SK-N-MC (cell line): ENCODE measurements at regions not wholly inside any gene's neighbourhood (a gene's known extent, or its start where the extent isn't known, plus 50 kb on each side); places are given as distances from the start of the nearest gene placed in this dataset.

Experiments
- DNase-seq: peaks from one replicate; pipeline ENCODE4 v3.0.0-alpha.2; 2011; ENCODE audit warnings: low read depth, low spot score
- H3K27ac ChIP-seq: fragments of 200-600 bp; sonication (generic); 2 replicates; pipeline ENCODE4 v1.5.1; 2016; ENCODE audit warnings: mixed run types
- H3K36me3 ChIP-seq: fragments of 200-600 bp; sonication (generic); 2 replicates; pipeline ENCODE4 v1.6.1; 2017; ENCODE audit warnings: antibody characterized with exemption, low read length, mixed read lengths; ENCODE audit not compliant: insufficient read depth
- H3K4me3 ChIP-seq: fragments of 200-600 bp; sonication (generic); 2 replicates; pipeline ENCODE4 v1.5.1; 2016
- H3K9ac ChIP-seq: fragments of 200-600 bp; sonication (generic); 2 replicates; pipeline ENCODE4 v1.8.0; 2017; ENCODE audit warnings: mixed run types, mixed read lengths; ENCODE audit not compliant: insufficient read length
- H3K9me3 ChIP-seq: fragments of 200-600 bp; sonication (generic); 2 replicates; pipeline ENCODE4 v1.6.1; 2017; ENCODE audit warnings: low read depth, mild to moderate bottlenecking, antibody characterized with exemption, low read length, moderate library complexity, mixed read lengths
- EZH2 ChIP-seq: fragments of 200-600 bp; sonication (generic); IDR thresholded peaks from one replicate; pipeline ENCODE4 v1.6.1; 2017; ENCODE audit warnings: antibody characterized with exemption
- FOXP2 ChIP-seq: optimal IDR thresholded peaks from 2 replicates; pipeline ENCODE3; 2011; ENCODE audit warnings: mild to moderate bottlenecking, moderate library complexity; ENCODE audit not compliant: insufficient read depth; ENCODE audit errors: extremely low read length, control extremely low read depth
- POLR2AphosphoS5 ChIP-seq: IDR thresholded peaks from 2 replicates; pipeline ENCODE4 v1.6.1; 2012; ENCODE audit warnings: mild to moderate bottlenecking, low read depth, low read length, borderline replicate concordance

- TF ChIP-seq POLR2AphosphoS5 = no peak
- TF ChIP-seq EZH2 = no peak
- TF ChIP-seq FOXP2 = no peak
- no peak for DNase-seq
- Histone ChIP-seq H3K9ac (no peak overlapping the region), H3K9me3 (no peaks in the 10 kb centered on the region), H3K4me3 (no peak overlapping the region), H3K27ac (no peak overlapping the region), H3K36me3 (no peaks in the 10 kb centered on the region)
Observed at GRCh38 chr18:72651033-72651432, 106.9 kb upstream of the CBLN2 start.

- Histone ChIP-seq H3K36me3 (no peaks in the 10 kb centered on the region), H3K9me3 (no peaks in the 10 kb centered on the region), H3K4me3 (no peak overlapping the region), H3K9ac (no peak overlapping the region), H3K27ac (no peak overlapping the region)
- DNase-seq = no peak
- no peak for TF ChIP-seq POLR2AphosphoS5
- no peak for TF ChIP-seq EZH2
- TF ChIP-seq FOXP2 = no peak
Observed at GRCh38 chr18:72648481-72648960, 104.4 kb upstream of the CBLN2 start.

- no peak for DNase-seq
- Histone ChIP-seq H3K27ac (no peak overlapping the region), H3K9me3 (no peaks in the 10 kb centered on the region), H3K36me3 (no peaks in the 10 kb centered on the region), H3K4me3 (no peak overlapping the region), H3K9ac (no peak overlapping the region)
- TF ChIP-seq EZH2 (no peak), FOXP2 (no peak), POLR2AphosphoS5 (no peak)
Observed at GRCh38 chr18:72648079-72648478, 103.9 kb upstream of the CBLN2 start.

- no peak overlapping the region for H3K4me3 ChIP-seq
- TF ChIP-seq FOXP2 = no peak
- no peak for TF ChIP-seq EZH2
- no peak for TF ChIP-seq POLR2AphosphoS5
- H3K9ac ChIP-seq = no peak overlapping the region
- no peak for DNase-seq
- H3K27ac ChIP-seq = no peak overlapping the region
- H3K36me3 ChIP-seq = no peaks in the 10 kb centered on the region
- H3K9me3 ChIP-seq = no peaks in the 10 kb centered on the region
Observed at GRCh38 chr18:72640557-72640956, 96.4 kb upstream of the CBLN2 start.

GRCh38 chr18:72638376-72638775 is 94.2 kb upstream of the CBLN2 start:
- TF ChIP-seq POLR2AphosphoS5 (no peak), FOXP2 (no peak), EZH2 (no peak)
- no peak for DNase-seq
- no peaks in the 10 kb centered on the region for H3K36me3 ChIP-seq
- H3K9me3 ChIP-seq = no peaks in the 10 kb centered on the region
- no peak overlapping the region for H3K27ac ChIP-seq
- no peak overlapping the region for H3K4me3 ChIP-seq
- no peak overlapping the region for H3K9ac ChIP-seq

GRCh38 chr18:72637721-72638120 is 93.6 kb upstream of the CBLN2 start:
- no peak for DNase-seq
- no peak overlapping the region for H3K9ac ChIP-seq
- H3K4me3 ChIP-seq = no peak overlapping the region
- H3K36me3 ChIP-seq = no peaks in the 10 kb centered on the region
- no peak overlapping the region for H3K27ac ChIP-seq
- no peak for TF ChIP-seq FOXP2
- TF ChIP-seq POLR2AphosphoS5 = no peak
- TF ChIP-seq EZH2 = no peak
- H3K9me3 ChIP-seq = no peaks in the 10 kb centered on the region

GRCh38 chr18:72637299-72637698 is 93.2 kb upstream of the CBLN2 start:
- Histone ChIP-seq H3K9ac (no peak overlapping the region), H3K36me3 (no peaks in the 10 kb centered on the region), H3K27ac (no peak overlapping the region), H3K9me3 (no peaks in the 10 kb centered on the region), H3K4me3 (no peak overlapping the region)
- no peak for DNase-seq
- no peak for TF ChIP-seq EZH2
- TF ChIP-seq FOXP2 = no peak
- TF ChIP-seq POLR2AphosphoS5 = no peak

GRCh38 chr18:72636611-72637010 is 92.5 kb upstream of the CBLN2 start:
- Histone ChIP-seq H3K9me3 (no peaks in the 10 kb centered on the region), H3K36me3 (no peaks in the 10 kb centered on the region), H3K4me3 (no peak overlapping the region), H3K9ac (no peak overlapping the region), H3K27ac (no peak overlapping the region)
- no peak for DNase-seq
- TF ChIP-seq EZH2 (no peak), FOXP2 (no peak), POLR2AphosphoS5 (no peak)

- TF ChIP-seq EZH2 (no peak), POLR2AphosphoS5 (no peak), FOXP2 (no peak)
- no peak for DNase-seq
- Histone ChIP-seq H3K27ac (no peak overlapping the region), H3K36me3 (no peaks in the 10 kb centered on the region), H3K9me3 (no peaks in the 10 kb centered on the region), H3K4me3 (no peak overlapping the region), H3K9ac (no peak overlapping the region)
Observed at GRCh38 chr18:72634500-72634899, 90.4 kb upstream of the CBLN2 start.
